Choroid plexus epithelial cell (primary cell): ENCODE measurements at regions not wholly inside any gene's neighbourhood (a gene's known extent, or its start where the extent isn't known, plus 50 kb on each side); places are given as distances from the start of the nearest gene placed in this dataset.

Source experiments
- DNase-seq: peaks from one replicate; pipeline ENCODE4 v3.0.0-alpha.2; 2010; ENCODE audit warnings: low read depth
- H3K4me3 ChIP-seq: 2 replicates; pipeline ENCODE4 v1.5.1; 2011; ENCODE audit warnings: low read depth, mild to moderate bottlenecking, control low read depth, low read length, moderate library complexity
- CTCF ChIP-seq: conservative IDR thresholded peaks from 2 replicates; pipeline ENCODE4 v1.5.1; 2011; ENCODE audit warnings: low read depth, mild to moderate bottlenecking, control low read depth, inconsistent platforms, low read length, moderate library complexity

- DNase-seq: peak; percentile 10
- no peak for TF ChIP-seq CTCF
- H3K4me3 ChIP-seq: no peak overlapping the region
Measured at GRCh38 chr13:59532405-59532804, 631.3 kb downstream of the DIAPH3 start.

GRCh38 chr13:59533561-59534555, 629.9 kb downstream of the DIAPH3 start:
- no peak for TF ChIP-seq CTCF
- no peak overlapping the region for H3K4me3 ChIP-seq
- DNase-seq: peak; percentile 60

GRCh38 chr13:59534806-59535205, 628.9 kb downstream of the DIAPH3 start:
- no peak for DNase-seq
- no peak for TF ChIP-seq CTCF
- no peak overlapping the region for H3K4me3 ChIP-seq

GRCh38 chr13:59537500-59537899, 626.2 kb downstream of the DIAPH3 start:
- no peak for TF ChIP-seq CTCF
- no peak for DNase-seq
- no peak overlapping the region for H3K4me3 ChIP-seq

- TF ChIP-seq CTCF: no peak
- H3K4me3 ChIP-seq: no peak overlapping the region
- DNase-seq: no peak
Measured at GRCh38 chr13:59538512-59538911, 625.2 kb downstream of the DIAPH3 start.

- DNase-seq: no peak
- H3K4me3 ChIP-seq: no peak overlapping the region
- no peak for TF ChIP-seq CTCF
Measured at GRCh38 chr13:59542303-59542702, 621.4 kb downstream of the DIAPH3 start.

- H3K4me3 ChIP-seq: no peak overlapping the region
- no peak for DNase-seq
- TF ChIP-seq CTCF: no peak
Measured at GRCh38 chr13:59543418-59543817, 620.3 kb downstream of the DIAPH3 start.
